HepG2 (cell line): ENCODE measurements at regions not wholly inside any gene's neighbourhood (a gene's known extent, or its start where the extent isn't known, plus 50 kb on each side); places are given as distances from the start of the nearest gene placed in this dataset.

ENCODE experiments used
- ATAC-seq: fragments of 200-7000 bp; cut with Tn5 transposase; 3 replicates; pipeline ENCODE4 v1.9.1; 2020; ENCODE audit warnings: mild to moderate bottlenecking, moderate library complexity
- BruUV-seq: library from RNA; stranded (reverse); fragments of 400-500 nt; replicated peaks from 2 replicates; lab custom pipeline; 2021; lab: Mats Ljungman, UMichigan
- CTCF ChIA-PET: fragments of 300-600 bp; formaldehyde crosslinking; extraction: SDS; loops from one replicate; lab custom pipeline; 2021; ENCODE audit warnings: low total read pairs, inconsistent platforms, low intra/inter-chr PET ratio; lab: Yijun Ruan, JAX
- POLR2A ChIA-PET: fragments of 350-600 bp; sonication (Branson Sonifier 250); formaldehyde crosslinking; loops from one replicate; lab custom pipeline; 2020; ENCODE audit warnings: antibody characterized with exemption, inconsistent platforms; lab: Yijun Ruan, JAX
- DNase-seq: peaks from one replicate; pipeline ENCODE4 v3.0.0-alpha.2; 2015; ENCODE audit warnings: low spot score
- FAIRE-seq: peaks from 3 replicates; lab custom pipeline; 2011; peaks lifted over from hg19 to GRCh38; lab: Jason Lieb, UNC
- H2AFZ ChIP-seq: one replicate; pipeline ENCODE4 v1.6.1; 2011; ENCODE audit warnings: low read length, inconsistent platforms
- H3K27ac ChIP-seq: fragments of 300-600 bp; 3 replicates; pipeline ENCODE4 v1.8.0; 2011; ENCODE audit warnings: mixed run types, mild to moderate bottlenecking, mixed read lengths, low read length, inconsistent platforms; ENCODE audit not compliant: insufficient read depth; ENCODE audit errors: extremely low read length
- H3K27me3 ChIP-seq, 2 experiments: fragments of 200-600 bp in 1 of 2; 2 replicates in 1 of 2; 3 replicates in 1 of 2; pipeline versions ENCODE4 v1.6.0 to v1.8.0; 2011; ENCODE audit warnings: low read length in 2 of 2, mild to moderate bottlenecking in 2 of 2, moderate library complexity in 2 of 2, inconsistent platforms in 1 of 2; ENCODE audit not compliant: insufficient read depth in 2 of 2, control insufficient read depth in 1 of 2
- H3K36me3 ChIP-seq, 2 experiments: fragments of 200-600 bp in 1 of 2; replicated peaks in 1 of 2; 2 replicates in 1 of 2; 3 replicates in 1 of 2; pipeline versions ENCODE4 v1.5.1 to v1.8.0; 2011; ENCODE audit warnings: low read length in 2 of 2, inconsistent platforms in 1 of 2; ENCODE audit not compliant: insufficient read depth in 2 of 2, control insufficient read depth in 1 of 2
- H3K4me1 ChIP-seq: 2 replicates; pipeline ENCODE4 v1.5.1; 2012; ENCODE audit warnings: low read length, inconsistent platforms; ENCODE audit not compliant: insufficient read depth
- H3K4me2 ChIP-seq: 2 replicates; pipeline ENCODE4 v1.6.0; 2011; ENCODE audit warnings: low read depth, low read length, inconsistent platforms
- H3K4me3 ChIP-seq, 3 experiments: fragments of 200-600 bp in 1 of 3; sonication (generic), shearing (Covaris generic) in 1 of 3; replicated peaks in 1 of 3; 2 replicates each; pipeline ENCODE4 v1.5.1; 2011 to 2016; ENCODE audit warnings: low read length in 3 of 3, inconsistent platforms in 2 of 3, low read depth in 2 of 3, mild to moderate bottlenecking in 2 of 3, control low read depth in 1 of 3, mixed read lengths in 1 of 3; ENCODE audit not compliant: insufficient read depth in 1 of 3
- H3K79me2 ChIP-seq: one replicate; pipeline ENCODE4 v1.6.1; 2011; ENCODE audit warnings: low read length, inconsistent platforms; ENCODE audit not compliant: insufficient read depth
- H3K9ac ChIP-seq: 2 replicates; pipeline ENCODE4 v1.6.0; 2011; ENCODE audit warnings: mild to moderate bottlenecking, low read depth, low read length, inconsistent platforms; ENCODE audit not compliant: insufficient read depth
- H3K9me3 ChIP-seq: 2 replicates; pipeline ENCODE4 v1.5.1; 2012; ENCODE audit warnings: mild to moderate bottlenecking, low read length
- H4K20me1 ChIP-seq: 2 replicates; pipeline ENCODE4 v1.6.0; 2011; ENCODE audit warnings: inconsistent platforms, mild to moderate bottlenecking, low read length, moderate library complexity; ENCODE audit not compliant: insufficient read depth
- ATF2 ChIP-seq: sonication (generic); formaldehyde crosslinking; IDR thresholded peaks from 2 replicates; pipeline ENCODE4 v1.4.0; 2020; ENCODE audit warnings: missing genetic modification reagents
- ATF5 ChIP-seq: sonication (generic); formaldehyde crosslinking; IDR thresholded peaks from 2 replicates; pipeline ENCODE4 v1.4.0; 2020; ENCODE audit warnings: mild to moderate bottlenecking, low read depth, missing genetic modification reagents
- KLF12 ChIP-seq: sonication (generic); formaldehyde crosslinking; IDR thresholded peaks from 2 replicates; pipeline ENCODE4 v1.4.0; 2020; ENCODE audit warnings: missing genetic modification reagents, borderline replicate concordance
- MAFK ChIP-seq, 2 experiments: IDR thresholded peaks in 1 of 2; conservative IDR thresholded peaks in 1 of 2; 2 replicates each; pipeline ENCODE4 v1.6.1; 2011; ENCODE audit warnings: improper control_type of control experiment in 2 of 2, low read length in 2 of 2
- SAP130 ChIP-seq: IDR thresholded peaks from 2 replicates; pipeline ENCODE4 v1.6.1; 2016; ENCODE audit warnings: low read depth
- ZBTB40 ChIP-seq, 2 experiments: fragments of 450-650 bp in 1 of 2; sonication (generic) in 1 of 2; formaldehyde crosslinking in 1 of 2; IDR thresholded peaks; 2 replicates each; pipeline versions ENCODE4 v1.6.1 to v1.8.0; 2016 to 2022; ENCODE audit warnings: antibody characterized with exemption in 1 of 2, mild to moderate bottlenecking in 1 of 2, missing genetic modification reagents in 1 of 2
- ZC3H13 ChIP-seq: sonication (generic); formaldehyde crosslinking; IDR thresholded peaks from 2 replicates; pipeline ENCODE4 v1.8.1; 2023; ENCODE audit warnings: mild to moderate bottlenecking, missing genetic modification reagents, moderate library complexity
- ZKSCAN5 ChIP-seq: sonication (generic); formaldehyde crosslinking; IDR thresholded peaks from 2 replicates; pipeline ENCODE4 v1.5.1; 2020; ENCODE audit warnings: mild to moderate bottlenecking, missing genetic modification reagents
- ZNF329 ChIP-seq: sonication (generic); formaldehyde crosslinking; IDR thresholded peaks from 2 replicates; pipeline ENCODE4 v1.9.0; 2021; ENCODE audit warnings: low read depth, mild to moderate bottlenecking, missing genetic modification reagents
- ZNF841 ChIP-seq: sonication (generic); formaldehyde crosslinking; IDR thresholded peaks from 2 replicates; pipeline ENCODE4 v1.8.1; 2023; ENCODE audit warnings: missing genetic modification reagents, borderline replicate concordance
- WGBS: methylation state at CpG from one replicate; pipeline ENCODE4 v1.1.6; 2017; ENCODE audit warnings: low lambda C conversion rate; 5-methylcytosine and 5-hydroxymethylcytosine counted together
- in situ Hi-C: cut with HindIII; loops from 2 replicates; pipeline ENCODE4 v1.10.0; 2017; ENCODE audit warnings: low pct_unique_long_range_greater_than_20kb; ENCODE audit not compliant: extremely low pct_ligation_motif_present
- intact Hi-C: fragments of 100-400 bp; cut with micrococcal nuclease; formaldehyde crosslinking; loops from one replicate; pipeline ENCODE4 v1.10.0; 2022; ENCODE audit not compliant: unreplicated experiment

GRCh38 chr4:134045411-134045810, 156.2 kb downstream of the PABPC4L start (continued):
- TF ChIP-seq ZNF329 (CRISPR knock-in tag): no peak
- TF ChIP-seq ATF2 (CRISPR knock-in tag): no peak
- TF ChIP-seq KLF12: no peak
- no peak for TF ChIP-seq ATF5 (CRISPR knock-in tag)
- TF ChIP-seq ZKSCAN5 (CRISPR knock-in tag): no peak

GRCh38 chr4:134043266-134043665, 158.3 kb downstream of the PABPC4L start:
- in situ Hi-C loops: no loop called here
- no TSS peak for BruUV-seq
- ATAC-seq: no peak
- TF ChIP-seq ATF2 (CRISPR knock-in tag) (no peak), ZC3H13 (CRISPR knock-in tag) (no peak), SAP130 (CRISPR knock-in tag) (no peak), ZNF841 (CRISPR knock-in tag) (no peak), MAFK (conservative IDR thresholded peaks at IDR 0.05 in 1 of 2, IDR thresholded peaks at IDR 0.05 in 1 of 2; ENCODE audit: low read length in 2 of 2) (peak; percentile 28 to 68; a peak in 3 of 4 replicates), ZBTB40 (IDR thresholded peaks at IDR 0.05) (peak; percentile 75), ZBTB40 (CRISPR knock-in tag; IDR thresholded peaks at IDR 0.05) (no peak)

More at GRCh38 chr4:134043266-134043665, 158.3 kb downstream of the PABPC4L start:
- Histone ChIP-seq H3K36me3 (no peaks in the 10 kb centered on the region), H3K9ac (no peak overlapping the region), H3K4me3 (no peak overlapping the region), H3K27me3 (no peaks in the 10 kb centered on the region; a peak in 1 of 5 replicates), H4K20me1 (no peaks in the 10 kb centered on the region), H3K4me1 (no peaks in the 10 kb centered on the region), H3K27ac (no peak overlapping the region), H3K4me2 (no peak overlapping the region), H3K79me2 (no peaks in the 10 kb centered on the region), H3K9me3 (no peaks in the 10 kb centered on the region; the same call in 1 of the 2 replicates), H2AFZ (no peak overlapping the region)
- no peak for FAIRE-seq
- ChIA-PET CTCF (no interaction called here), POLR2A (no interaction called here)
- no peak for DNase-seq
- WGBS: 41% methylated on average over 3 of the region's 3 CpGs
- intact Hi-C loops: no loop called here
